Natural killer cell (primary cell): ENCODE measurements at regions not wholly inside any gene's neighbourhood (a gene's known extent, or its start where the extent isn't known, plus 50 kb on each side); places are given as distances from the start of the nearest gene placed in this dataset.

Experiments
- ATAC-seq, 3 donors: fragments of 150-1000 bp in 2 of 3; fragments of 200-7000 bp in 1 of 3; cut with Tn5 transposase; 1 replicate in 1 of 3; 2 replicates in 2 of 3; pipeline ENCODE4 v1.10.0; 2021; ENCODE audit warnings: mild to moderate bottlenecking in 2 of 3, moderate library complexity in 2 of 3
- DNase-seq, 2 donors: peaks; one replicate each; pipeline versions ENCODE4 v3.0.0 to v3.0.0-alpha.2; 2013 to 2021; ENCODE audit warnings: mixed read lengths in 1 of 2
- H3K27ac ChIP-seq: one replicate; pipeline ENCODE4 v1.5.1; 2013; ENCODE audit warnings: mild to moderate bottlenecking, low read length
- H3K27me3 ChIP-seq: one replicate; pipeline ENCODE4 v1.6.1; 2013; ENCODE audit warnings: low read length; ENCODE audit not compliant: control insufficient read depth, insufficient read depth
- H3K36me3 ChIP-seq: one replicate; pipeline ENCODE4 v1.6.1; 2013; ENCODE audit warnings: low read length; ENCODE audit not compliant: control insufficient read depth, insufficient read depth
- H3K4me1 ChIP-seq: one replicate; pipeline ENCODE4 v1.6.1; 2013; ENCODE audit warnings: low read length; ENCODE audit not compliant: control insufficient read depth, insufficient read depth
- H3K4me3 ChIP-seq: one replicate; pipeline ENCODE4 v1.5.1; 2013; ENCODE audit warnings: low read length
- H3K9me3 ChIP-seq: one replicate; pipeline ENCODE4 v1.6.1; 2013; ENCODE audit warnings: low read length; ENCODE audit not compliant: control insufficient read depth, insufficient read depth
- H3K27ac Mint-ChIP-seq, 2 donors: one replicate each; pipeline ENCODE4 v1.8.0; 2022; ENCODE audit warnings: mild to moderate bottlenecking in 2 of 2, mixed read lengths in 2 of 2, moderate library complexity in 1 of 2
- H3K27me3 Mint-ChIP-seq, 2 donors: one replicate each; pipeline ENCODE4 v1.8.0; 2022; ENCODE audit warnings: low read depth in 2 of 2, mixed read lengths in 2 of 2
- H3K36me3 Mint-ChIP-seq: one replicate; pipeline ENCODE4 v1.8.0; 2022; ENCODE audit warnings: mixed read lengths
- H3K4me1 Mint-ChIP-seq, 2 donors: one replicate each; pipeline ENCODE4 v1.8.0; 2022; ENCODE audit warnings: mixed read lengths in 2 of 2
- H3K4me3 Mint-ChIP-seq: one replicate; pipeline ENCODE4 v1.8.0; 2022; ENCODE audit warnings: mild to moderate bottlenecking, moderate library complexity, mixed read lengths
- H3K9me3 Mint-ChIP-seq, 2 donors: one replicate each; pipeline ENCODE4 v1.8.0; 2022; ENCODE audit warnings: mixed read lengths in 2 of 2
- CTCF ChIP-seq: fragments of 200-600 bp; IDR thresholded peaks from one replicate; pipeline ENCODE4 v1.8.0; 2022; ENCODE audit warnings: antibody characterized with exemption
- WGBS: methylation state at CpG from one replicate; pipeline ENCODE4 v1.1.7; 2013; ENCODE audit warnings: missing lambda C conversion rate; ENCODE audit not compliant: insufficient coverage; 5-methylcytosine and 5-hydroxymethylcytosine counted together
- intact Hi-C: fragments of 100-400 bp; cut with micrococcal nuclease; formaldehyde crosslinking; loops from one replicate; pipeline ENCODE4 v1.14.2; 2022

- Histone ChIP-seq H3K4me1 (no peaks in the 10 kb centered on the region), H3K27me3 (no peaks in the 10 kb centered on the region), H3K36me3 (no peaks in the 10 kb centered on the region), H3K4me3 (no peak overlapping the region), H3K27ac (no peak overlapping the region), H3K9me3 (no peaks in the 10 kb centered on the region)
- ATAC-seq (no peak), DNase-seq (no peak)
- intact Hi-C loops = no loop called here
- Mint-ChIP-seq H3K36me3 (no peaks in the 10 kb centered on the region), H3K27me3 (peaks cover 0 to 3% of the 10 kb centered on the region in 2 donors), H3K4me3 (no peak overlapping the region), H3K9me3 (no peaks in the 10 kb centered on the region), H3K4me1 (no peaks in the 10 kb centered on the region), H3K27ac (no peak overlapping the region)
- WGBS = 82% methylated on average over 2 of the region's 2 CpGs
- TF ChIP-seq CTCF = no peak
Observed at GRCh38 chr1:224850446-224850845, 79.0 kb upstream of the DNAH14 start.

GRCh38 chr1:224851210-224851847, 78.1 kb upstream of the DNAH14 start:
- Mint-ChIP-seq H3K9me3 (no peaks in the 10 kb centered on the region), H3K4me1 (no peaks in the 10 kb centered on the region), H3K27ac (no peak overlapping the region), H3K36me3 (no peaks in the 10 kb centered on the region), H3K27me3 (peaks cover 0 to 3% of the 10 kb centered on the region in 2 donors), H3K4me3 (no peak overlapping the region)
- H3K27ac ChIP-seq = no peak overlapping the region
- DNase-seq = peak; percentile 24 to 65
- H3K4me1 ChIP-seq = no peaks in the 10 kb centered on the region
- intact Hi-C loops = loop anchor here (1.0 kb wide), 1 partner anchor 338 kb away; no protein-coding TSS in a partner anchor
- 44% methylated on average over 6 of the region's 6 CpGs for WGBS
- H3K36me3 ChIP-seq = no peaks in the 10 kb centered on the region
- H3K9me3 ChIP-seq = no peaks in the 10 kb centered on the region
- H3K27me3 ChIP-seq = no peaks in the 10 kb centered on the region
- ATAC-seq = peak in 2 of 3 donors; percentile 45 to 50
- no peak overlapping the region for H3K4me3 ChIP-seq
- peak; percentile 42 for TF ChIP-seq CTCF

- no peaks in the 10 kb centered on the region for H3K9me3 Mint-ChIP-seq
- no peak for TF ChIP-seq CTCF
- no peak overlapping the region for H3K4me3 Mint-ChIP-seq
- DNase-seq (no peak), ATAC-seq (peak in 1 of 3 donors; percentile 23)
- no peaks in the 10 kb centered on the region for H3K4me1 Mint-ChIP-seq
- no peaks in the 10 kb centered on the region for H3K36me3 ChIP-seq
- no peak overlapping the region for H3K27ac Mint-ChIP-seq
- H3K27me3 ChIP-seq = no peaks in the 10 kb centered on the region
- 53% methylated on average over 9 of the region's 9 CpGs for WGBS
- H3K27me3 Mint-ChIP-seq = peaks cover 0 to 3% of the 10 kb centered on the region in 2 donors
- no peak overlapping the region for H3K27ac ChIP-seq
- no peak overlapping the region for H3K4me3 ChIP-seq
- intact Hi-C loops = loop anchor here (1.0 kb wide), 1 partner anchor 339 kb away; no protein-coding TSS in a partner anchor
- H3K36me3 Mint-ChIP-seq = no peaks in the 10 kb centered on the region
- H3K9me3 ChIP-seq = no peaks in the 10 kb centered on the region
- H3K4me1 ChIP-seq = no peaks in the 10 kb centered on the region
Observed at GRCh38 chr1:224851848-224852261, 77.6 kb upstream of the DNAH14 start.
